Tibial nerve (tissue), 3 donors: ENCODE measurements at regions not wholly inside any gene's neighbourhood (a gene's known extent, or its start where the extent isn't known, plus 50 kb on each side); places are given as distances from the start of the nearest gene placed in this dataset.

ENCODE experiments used
- CTCF ChIP-seq, 5 experiments: fragments of 200-600 bp in 3 of 5; fragments of 450-650 bp in 2 of 5; sonication (generic) in 3 of 5; IDR thresholded peaks; one replicate each; pipeline ENCODE4 v1.5.1; 2016 to 2019; ENCODE audit warnings: antibody characterized with exemption in 5 of 5, mild to moderate bottlenecking in 3 of 5, moderate library complexity in 2 of 5
- POLR2A ChIP-seq, 2 donors: fragments of 450-650 bp; IDR thresholded peaks; one replicate each; pipeline ENCODE4 v1.6.1; 2017; ENCODE audit warnings: antibody characterized with exemption in 2 of 2, mild to moderate bottlenecking in 2 of 2, moderate library complexity in 2 of 2

- TF ChIP-seq CTCF (IDR thresholded peaks at IDR 0.05), result no peak
- TF ChIP-seq POLR2A (IDR thresholded peaks at IDR 0.05), result no peak
Observed at GRCh38 chr2:150274108-150274507, 213.4 kb downstream of the RND3 start.
